ENCODE measurements at regions not wholly inside any gene's neighbourhood (a gene's known extent, or its start where the extent isn't known, plus 50 kb on each side); places are given as distances from the start of the nearest gene placed in this dataset.

DNA sequence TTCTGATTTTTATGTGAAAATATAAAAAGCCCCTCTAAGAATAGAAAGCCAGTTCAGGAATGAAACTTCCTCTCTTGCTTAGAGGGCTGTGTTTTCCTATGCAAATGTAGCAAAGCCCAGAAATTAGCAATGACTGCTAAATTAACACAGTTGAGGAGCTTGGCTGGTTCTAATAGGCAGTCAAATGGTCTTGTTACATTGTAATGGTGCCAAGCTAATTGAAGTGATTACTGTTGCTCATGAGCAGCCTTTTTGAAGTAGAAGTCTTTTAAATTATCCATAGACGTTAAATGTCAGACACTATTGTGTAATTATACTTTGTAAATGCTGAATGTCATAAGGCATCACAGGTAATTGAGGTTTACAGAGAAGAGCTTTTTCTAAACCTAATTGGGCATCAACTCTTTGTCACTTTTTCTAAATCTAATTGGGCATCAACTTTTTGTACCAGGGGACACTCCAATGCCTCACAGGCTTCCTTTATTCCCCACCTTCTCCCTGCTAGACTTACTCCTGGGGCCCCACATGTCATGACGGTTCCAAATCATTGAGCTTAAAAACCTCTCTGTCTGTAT lies 229.1 kb downstream of the PSAT1 start:
- Mint-ChIP-seq H3K4me3 (no peak overlapping the region), H3K4me1 (no peaks in the 10 kb centered on the region), H3K9me3 (peaks cover 19% of the 10 kb centered on the region), H3K36me3 (ENCODE audit: insufficient read depth) (no peaks in the 10 kb centered on the region), H3K27ac (ENCODE audit: low read depth) (no peak overlapping the region), H3K27me3 (no peaks in the 10 kb centered on the region)
- ATAC-seq (replicated peaks; ENCODE audit: extremely low read depth, poor library complexity, severe bottlenecking) (no peak), DNase-seq (ENCODE audit: low spot score in 2 of 2) (no peak)

DNA sequence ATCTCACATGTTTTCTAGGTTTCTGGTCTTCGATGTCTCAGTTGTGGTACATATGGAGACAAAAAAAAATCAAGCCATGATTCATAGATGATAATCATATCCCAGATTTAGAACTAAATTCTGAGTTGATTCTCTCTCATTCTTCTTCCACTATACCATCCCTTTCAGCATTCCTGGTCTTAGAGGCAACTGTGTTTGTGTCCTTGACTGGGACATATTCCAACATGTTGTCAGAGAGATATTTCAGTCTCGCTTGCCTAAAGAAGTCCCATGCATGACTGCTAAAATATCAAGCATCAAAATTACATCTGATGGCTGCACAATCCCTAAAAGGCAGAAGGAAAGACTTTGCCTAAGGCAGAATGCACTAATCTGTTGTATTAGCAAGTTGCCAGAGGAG lies 236.6 kb downstream of the PSAT1 start:
- no peaks in the 10 kb centered on the region for H3K4me1 Mint-ChIP-seq
- no peak overlapping the region for H3K4me3 Mint-ChIP-seq
- H3K27ac Mint-ChIP-seq (ENCODE audit: low read depth): no peak overlapping the region
- no peaks in the 10 kb centered on the region for H3K36me3 Mint-ChIP-seq (ENCODE audit: insufficient read depth)
- no peak for DNase-seq (ENCODE audit: low spot score in 2 of 2)
- ATAC-seq (replicated peaks; ENCODE audit: extremely low read depth, poor library complexity, severe bottlenecking): no peak
- no peaks in the 10 kb centered on the region for H3K27me3 Mint-ChIP-seq
- H3K9me3 Mint-ChIP-seq: peaks cover 8% of the 10 kb centered on the region

DNA sequence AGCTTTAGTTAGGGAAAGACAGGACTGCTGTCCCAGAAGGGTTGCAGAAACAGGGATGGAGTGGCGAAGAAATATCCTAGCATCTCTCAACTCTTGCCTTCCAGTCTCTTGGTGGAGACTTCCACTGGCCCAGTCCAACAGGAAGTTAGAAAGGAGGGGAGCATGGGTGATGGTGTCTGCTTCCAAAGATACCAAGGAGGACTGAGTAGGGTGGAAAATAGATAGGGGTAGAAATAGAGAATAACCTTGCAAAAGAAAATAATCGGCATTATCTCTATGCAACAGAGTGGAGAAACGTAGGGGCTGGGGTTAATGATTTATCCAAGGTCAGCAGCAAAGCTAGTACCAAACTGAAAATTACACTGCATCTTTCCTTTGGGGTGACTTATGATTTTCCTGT lies 242.3 kb downstream of the PSAT1 start:
- Mint-ChIP-seq H3K9me3 (peaks cover 7% of the 10 kb centered on the region), H3K36me3 (ENCODE audit: insufficient read depth) (no peaks in the 10 kb centered on the region), H3K4me3 (no peak overlapping the region), H3K27ac (ENCODE audit: low read depth) (no peak overlapping the region), H3K4me1 (no peaks in the 10 kb centered on the region), H3K27me3 (no peaks in the 10 kb centered on the region)
- no peak for DNase-seq (ENCODE audit: low spot score in 2 of 2)
- ATAC-seq (replicated peaks; ENCODE audit: extremely low read depth, poor library complexity, severe bottlenecking): no peak

DNA sequence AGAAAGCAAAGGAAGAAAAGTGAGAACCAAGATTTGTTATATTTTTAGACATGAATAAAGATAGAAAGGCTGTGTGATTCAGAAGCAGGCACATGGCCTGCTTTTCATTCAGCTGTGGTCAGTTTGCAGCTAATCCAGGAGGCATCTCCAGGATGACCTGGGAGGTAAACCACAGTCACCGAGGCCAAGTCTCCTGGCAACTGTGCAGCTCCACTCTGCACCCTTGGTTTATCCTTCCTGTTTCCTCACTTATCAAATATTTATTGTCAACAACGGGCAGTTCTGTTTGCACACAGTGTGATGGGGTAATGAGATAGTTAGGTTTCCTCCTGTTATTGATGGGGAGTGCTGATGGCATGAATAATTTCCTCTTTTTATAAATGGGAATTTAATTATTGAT lies 243.0 kb downstream of the PSAT1 start:
- Mint-ChIP-seq H3K27ac (ENCODE audit: low read depth) (no peak overlapping the region), H3K4me3 (no peak overlapping the region), H3K9me3 (peaks cover 7% of the 10 kb centered on the region), H3K27me3 (no peaks in the 10 kb centered on the region), H3K4me1 (no peaks in the 10 kb centered on the region), H3K36me3 (ENCODE audit: insufficient read depth) (no peaks in the 10 kb centered on the region)
- ATAC-seq (replicated peaks; ENCODE audit: extremely low read depth, poor library complexity, severe bottlenecking): no peak
- no peak for DNase-seq (ENCODE audit: low spot score in 2 of 2)

DNA sequence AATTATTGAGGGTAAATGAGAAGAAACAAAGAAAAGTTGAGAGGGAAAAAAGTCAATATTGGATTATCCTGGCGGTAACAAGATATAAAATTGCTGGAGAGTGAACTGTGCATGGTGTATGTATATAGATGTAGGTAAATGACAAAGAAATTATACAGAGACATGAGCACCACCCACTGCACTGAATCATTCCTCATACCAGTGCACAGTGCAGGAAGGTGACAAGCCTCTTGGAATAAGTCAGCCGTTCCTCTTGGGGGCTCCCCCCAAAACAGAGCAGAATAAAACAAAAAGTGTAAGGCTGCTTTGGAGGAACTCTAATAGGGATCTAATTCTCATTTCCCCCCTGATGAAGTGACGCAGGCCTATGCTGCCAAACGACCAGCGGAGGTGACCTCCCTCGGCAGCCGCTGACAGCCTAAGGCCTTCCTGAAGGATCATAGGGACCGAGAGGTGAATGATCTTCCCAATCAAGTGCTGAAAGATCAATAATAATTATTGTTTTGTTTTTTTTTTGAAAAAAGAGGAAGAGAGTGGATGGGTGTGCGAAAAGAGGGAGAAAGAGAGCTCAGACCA lies 245.0 kb downstream of the PSAT1 start:
- no peaks in the 10 kb centered on the region for H3K27me3 Mint-ChIP-seq
- ATAC-seq (replicated peaks; ENCODE audit: extremely low read depth, poor library complexity, severe bottlenecking): no peak
- DNase-seq (ENCODE audit: low spot score in 2 of 2): no peak
- H3K4me1 Mint-ChIP-seq: no peaks in the 10 kb centered on the region
- no peaks in the 10 kb centered on the region for H3K36me3 Mint-ChIP-seq (ENCODE audit: insufficient read depth)
- H3K4me3 Mint-ChIP-seq: no peak overlapping the region
- H3K9me3 Mint-ChIP-seq: peaks cover 7% of the 10 kb centered on the region
- no peak overlapping the region for H3K27ac Mint-ChIP-seq (ENCODE audit: low read depth)

DNA sequence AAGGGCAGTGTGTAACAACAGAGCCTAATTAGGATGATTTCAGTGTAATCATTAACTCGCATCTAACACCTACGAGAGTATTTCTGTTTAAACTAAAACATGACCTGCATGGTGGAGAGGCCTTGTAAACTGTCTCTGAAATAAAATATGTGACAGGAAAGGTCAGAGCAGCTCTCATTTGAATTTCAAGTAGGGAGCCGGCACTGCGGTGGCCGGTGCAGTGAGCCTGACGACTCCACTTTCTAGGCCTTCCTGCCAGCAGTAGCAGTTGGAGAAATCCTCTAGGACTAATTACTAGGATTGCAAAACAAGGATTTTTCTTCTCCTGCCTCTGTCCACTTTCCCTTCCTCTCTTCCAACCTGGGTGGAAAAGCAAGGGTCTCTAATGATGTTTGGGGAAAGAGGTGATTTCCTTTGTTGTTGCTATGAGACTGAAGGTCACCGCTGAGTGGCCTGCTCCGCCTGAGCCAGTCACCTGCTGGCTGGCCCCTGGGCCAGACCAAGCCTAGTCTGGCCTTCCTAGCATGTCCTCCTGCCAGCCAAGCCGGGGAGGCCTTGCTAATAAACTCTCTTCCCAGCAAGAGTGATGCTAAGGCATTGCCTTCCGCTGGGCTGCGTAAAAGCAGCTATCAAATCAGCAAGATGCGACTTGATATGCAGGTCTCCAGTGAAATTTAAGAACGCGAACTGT lies 245.7 kb downstream of the PSAT1 start:
- DNase-seq (ENCODE audit: low spot score in 2 of 2): no peak
- peaks cover 7% of the 10 kb centered on the region for H3K9me3 Mint-ChIP-seq
- H3K4me1 Mint-ChIP-seq: no peaks in the 10 kb centered on the region
- no peak overlapping the region for H3K27ac Mint-ChIP-seq (ENCODE audit: low read depth)
- no peak overlapping the region for H3K4me3 Mint-ChIP-seq
- no peaks in the 10 kb centered on the region for H3K36me3 Mint-ChIP-seq (ENCODE audit: insufficient read depth)
- no peaks in the 10 kb centered on the region for H3K27me3 Mint-ChIP-seq
- no peak for ATAC-seq (replicated peaks; ENCODE audit: extremely low read depth, poor library complexity, severe bottlenecking)

DNA sequence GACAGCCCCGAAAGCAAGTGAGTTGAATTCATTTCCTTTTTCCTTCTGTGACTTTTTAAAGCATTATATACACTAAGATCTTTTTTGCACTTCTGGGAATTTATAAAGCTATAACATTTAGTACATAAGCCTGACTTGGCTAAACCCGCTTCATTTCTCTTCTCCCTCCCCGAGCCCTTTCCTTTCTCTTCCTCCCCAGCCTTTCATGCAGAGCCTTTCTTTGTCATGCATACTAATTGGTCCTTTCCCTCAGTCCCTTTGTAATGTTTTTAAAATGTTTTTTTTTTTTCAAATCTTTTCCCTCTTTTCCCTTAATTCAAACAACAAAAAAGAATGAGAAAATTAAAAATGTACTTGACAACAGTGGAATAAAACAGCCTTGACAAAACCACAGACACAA lies 246.4 kb downstream of the PSAT1 start:
- Mint-ChIP-seq H3K27ac (ENCODE audit: low read depth) (no peak overlapping the region), H3K4me1 (no peaks in the 10 kb centered on the region), H3K36me3 (ENCODE audit: insufficient read depth) (no peaks in the 10 kb centered on the region), H3K4me3 (no peak overlapping the region), H3K27me3 (no peaks in the 10 kb centered on the region), H3K9me3 (peaks cover 6% of the 10 kb centered on the region)
- DNase-seq (ENCODE audit: low spot score in 2 of 2) (no peak), ATAC-seq (replicated peaks; ENCODE audit: extremely low read depth, poor library complexity, severe bottlenecking) (no peak)

DNA sequence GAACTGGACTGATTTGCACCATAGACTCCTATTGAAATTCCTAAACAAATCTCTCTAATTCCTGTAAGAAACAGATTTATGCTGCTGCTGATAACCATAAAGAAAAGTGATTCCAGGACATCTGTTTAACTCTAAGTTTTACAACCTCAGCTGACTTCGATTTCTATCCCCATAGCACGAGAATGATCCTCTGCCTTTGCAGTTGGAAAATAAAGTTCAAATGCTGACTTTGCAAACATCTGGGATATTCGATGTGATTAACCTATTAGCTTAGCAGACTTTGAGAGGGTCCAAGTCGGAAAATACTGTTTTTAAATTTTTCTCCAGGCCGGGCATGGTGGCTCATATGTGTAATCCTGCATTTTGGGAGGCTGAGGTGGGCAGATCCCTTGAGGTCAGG lies 247.3 kb downstream of the PSAT1 start:
- DNase-seq (ENCODE audit: low spot score in 2 of 2): no peak

DNA sequence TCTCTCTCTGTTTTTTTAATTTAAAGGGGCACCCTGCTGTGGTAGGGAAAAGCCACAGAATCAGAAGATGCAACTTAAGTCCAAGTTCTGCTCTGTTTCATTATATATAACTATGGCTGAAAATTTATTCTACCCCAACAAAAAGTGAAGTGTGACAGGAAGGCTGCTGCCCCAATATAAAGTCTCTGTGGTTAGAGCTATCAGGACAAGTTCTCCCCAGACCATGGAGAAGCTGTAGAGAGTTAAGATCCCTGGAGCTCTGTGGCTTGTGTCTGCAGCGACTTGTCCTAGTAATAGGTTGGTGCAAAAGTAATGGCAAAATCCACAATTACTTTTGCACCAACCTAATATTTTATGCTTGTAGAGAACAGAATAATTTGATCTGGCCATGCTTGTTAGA lies 250.9 kb downstream of the PSAT1 start:
- DNase-seq (ENCODE audit: low spot score in 2 of 2) (no peak), ATAC-seq (replicated peaks; ENCODE audit: extremely low read depth, poor library complexity, severe bottlenecking) (no peak)
- Mint-ChIP-seq H3K27me3 (no peaks in the 10 kb centered on the region), H3K36me3 (ENCODE audit: insufficient read depth) (no peaks in the 10 kb centered on the region), H3K4me3 (no peak overlapping the region), H3K9me3 (no peaks in the 10 kb centered on the region), H3K4me1 (no peaks in the 10 kb centered on the region), H3K27ac (ENCODE audit: low read depth) (no peak overlapping the region)

More for the DNA sequence above, 247.3 kb downstream of the PSAT1 start:
- Mint-ChIP-seq H3K27ac (ENCODE audit: low read depth) (no peak overlapping the region), H3K4me3 (no peak overlapping the region), H3K9me3 (no peaks in the 10 kb centered on the region), H3K4me1 (no peaks in the 10 kb centered on the region), H3K36me3 (ENCODE audit: insufficient read depth) (no peaks in the 10 kb centered on the region), H3K27me3 (no peaks in the 10 kb centered on the region)
- ATAC-seq (replicated peaks; ENCODE audit: extremely low read depth, poor library complexity, severe bottlenecking): no peak

DNA sequence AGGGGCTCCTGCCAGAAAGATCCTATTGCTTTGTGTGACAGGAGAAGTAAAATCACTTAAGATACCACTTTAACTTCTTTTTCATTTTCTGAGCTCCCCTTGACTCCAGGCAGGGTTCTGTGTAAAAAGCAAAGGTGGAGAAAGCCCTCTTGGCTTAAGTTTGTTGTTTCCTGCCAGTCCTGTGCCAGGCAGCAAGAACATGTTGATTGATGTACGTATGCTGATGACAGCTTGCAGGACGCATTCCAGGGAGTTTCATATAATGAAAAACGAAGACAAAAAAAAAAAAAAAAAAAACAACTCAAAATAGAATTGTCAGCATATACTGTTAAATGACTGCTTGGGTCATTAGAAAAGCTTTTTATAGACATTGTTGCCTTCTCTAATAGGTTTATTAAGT lies 251.7 kb downstream of the PSAT1 start:
- DNase-seq (ENCODE audit: low spot score in 2 of 2) (no peak), ATAC-seq (replicated peaks; ENCODE audit: extremely low read depth, poor library complexity, severe bottlenecking) (no peak)
- Mint-ChIP-seq H3K4me3 (no peak overlapping the region), H3K27ac (ENCODE audit: low read depth) (no peak overlapping the region), H3K27me3 (no peaks in the 10 kb centered on the region), H3K4me1 (no peaks in the 10 kb centered on the region), H3K9me3 (no peaks in the 10 kb centered on the region), H3K36me3 (ENCODE audit: insufficient read depth) (no peaks in the 10 kb centered on the region)

DNA sequence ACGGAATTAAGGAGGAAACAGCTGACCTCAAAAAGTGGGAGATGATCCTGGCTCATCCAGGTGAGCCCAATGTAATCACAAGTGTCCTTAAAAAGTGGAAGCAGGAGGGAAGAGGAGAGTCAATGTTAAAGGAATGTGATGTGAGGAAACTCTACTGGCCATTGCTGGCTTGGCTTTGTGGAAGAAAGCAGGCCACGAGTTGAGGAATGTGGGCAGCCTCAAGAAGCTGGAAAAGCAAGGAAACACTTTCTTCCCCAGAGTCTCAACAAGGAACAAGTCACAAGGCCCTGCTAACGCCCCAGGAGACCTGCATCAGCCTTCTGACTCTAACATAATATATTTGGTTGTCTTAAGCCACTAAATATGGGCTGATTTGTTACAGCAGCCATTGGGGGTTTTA lies 252.8 kb downstream of the PSAT1 start:
- no peaks in the 10 kb centered on the region for H3K27me3 Mint-ChIP-seq
- H3K4me3 Mint-ChIP-seq: no peak overlapping the region
- H3K9me3 Mint-ChIP-seq: peaks cover under 1% of the 10 kb centered on the region
- ATAC-seq (replicated peaks; ENCODE audit: extremely low read depth, poor library complexity, severe bottlenecking) (no peak), DNase-seq (ENCODE audit: low spot score in 2 of 2) (no peak)
- H3K27ac Mint-ChIP-seq (ENCODE audit: low read depth): no peak overlapping the region
- no peaks in the 10 kb centered on the region for H3K4me1 Mint-ChIP-seq
- no peaks in the 10 kb centered on the region for H3K36me3 Mint-ChIP-seq (ENCODE audit: insufficient read depth)

DNA sequence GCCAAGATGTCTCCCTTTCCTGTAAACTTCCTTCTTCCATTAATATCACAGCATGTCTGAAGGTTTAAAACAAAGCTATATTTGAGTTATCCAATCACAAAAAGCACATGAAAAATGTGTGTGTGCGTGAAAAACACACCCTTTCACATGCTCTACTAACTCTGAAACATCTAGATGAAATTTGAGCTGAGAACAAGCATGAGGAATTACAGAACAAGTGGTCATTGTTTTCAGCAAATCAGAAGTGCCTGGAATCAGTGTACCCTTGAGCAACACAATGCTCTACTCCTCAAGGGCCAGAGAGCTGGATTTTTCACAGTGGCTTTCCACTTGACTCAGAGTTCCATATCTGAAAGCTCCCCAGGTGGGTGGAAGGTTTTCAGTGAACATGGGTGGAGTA lies 255.9 kb downstream of the PSAT1 start:
- DNase-seq (ENCODE audit: low spot score in 2 of 2): no peak
- ATAC-seq (replicated peaks; ENCODE audit: extremely low read depth, poor library complexity, severe bottlenecking): no peak
- Mint-ChIP-seq H3K27ac (ENCODE audit: low read depth) (no peak overlapping the region), H3K4me3 (no peak overlapping the region), H3K4me1 (no peaks in the 10 kb centered on the region), H3K36me3 (ENCODE audit: insufficient read depth) (no peaks in the 10 kb centered on the region), H3K9me3 (peaks cover 5% of the 10 kb centered on the region), H3K27me3 (no peaks in the 10 kb centered on the region)

DNA sequence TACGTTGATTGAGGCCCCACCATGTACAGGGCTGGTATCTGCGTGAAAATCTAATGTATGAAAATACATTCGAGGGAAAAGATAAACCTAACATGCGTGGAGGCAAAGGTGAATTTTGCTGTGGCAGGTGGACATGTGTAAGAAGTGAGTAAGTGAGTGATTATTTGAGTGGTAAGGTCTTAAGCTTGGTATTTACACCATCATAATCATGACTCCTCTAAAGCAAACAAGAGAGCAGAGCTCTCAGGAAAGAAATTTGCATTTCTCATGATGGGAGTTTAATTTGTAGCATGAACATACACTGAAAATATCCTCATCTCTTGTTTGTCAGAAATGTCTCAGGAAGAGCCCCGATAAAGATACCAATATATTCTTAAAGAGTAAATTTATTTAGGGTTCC lies 260.6 kb downstream of the PSAT1 start:
- DNase-seq (ENCODE audit: low spot score in 2 of 2) (no peak), ATAC-seq (replicated peaks; ENCODE audit: extremely low read depth, poor library complexity, severe bottlenecking) (no peak)
- peaks cover 10% of the 10 kb centered on the region for H3K9me3 Mint-ChIP-seq
- no peaks in the 10 kb centered on the region for H3K4me1 Mint-ChIP-seq
- no peak overlapping the region for H3K4me3 Mint-ChIP-seq
- H3K27me3 Mint-ChIP-seq: no peaks in the 10 kb centered on the region
- H3K27ac Mint-ChIP-seq (ENCODE audit: low read depth): no peak overlapping the region
- no peaks in the 10 kb centered on the region for H3K36me3 Mint-ChIP-seq (ENCODE audit: insufficient read depth)
